ENCODE measurements at regions not wholly inside any gene's neighbourhood (a gene's known extent, or its start where the extent isn't known, plus 50 kb on each side); places are given as distances from the start of the nearest gene placed in this dataset.
"Not testable (repeated sequence)": the region's sequence is repeated elsewhere in the genome, so short reads cannot be mapped to it uniquely, and the experiment has no call there.

- DNase-seq (ENCODE audit: low spot score) = no peak
These were observed 200.4 kb upstream of the NOX3 start for GRCh38 chr6:155656024-155656423.

- DNase-seq (ENCODE audit: low spot score) = no peak
These were observed 198.8 kb upstream of the NOX3 start for GRCh38 chr6:155654474-155654873.

- no peak for DNase-seq (ENCODE audit: low spot score)
These were observed 192.7 kb upstream of the NOX3 start for GRCh38 chr6:155648301-155648700.

- no peak for DNase-seq (ENCODE audit: low spot score)
These were observed 191.7 kb upstream of the NOX3 start for GRCh38 chr6:155647354-155647753.

GRCh38 chr6:155646443-155646842 is 190.8 kb upstream of the NOX3 start:
- DNase-seq (ENCODE audit: low spot score) = no peak

- DNase-seq (ENCODE audit: low spot score) = no peak
These were observed 189.7 kb upstream of the NOX3 start for GRCh38 chr6:155645325-155645724.

- DNase-seq (ENCODE audit: low spot score) = no peak
These were observed 186.0 kb upstream of the NOX3 start for GRCh38 chr6:155641603-155642002.

- DNase-seq (ENCODE audit: low spot score) = no peak
These were observed 182.6 kb upstream of the NOX3 start for GRCh38 chr6:155638200-155638599.

- no peak for DNase-seq (ENCODE audit: low spot score)
These were observed 179.8 kb upstream of the NOX3 start for GRCh38 chr6:155635416-155635815.

GRCh38 chr6:155630085-155630484 is 174.4 kb upstream of the NOX3 start:
- no peak for DNase-seq (ENCODE audit: low spot score)

GRCh38 chr6:155629652-155630051 is 174.0 kb upstream of the NOX3 start:
- DNase-seq (ENCODE audit: low spot score) = no peak

- DNase-seq (ENCODE audit: low spot score) = no peak
These were observed 172.7 kb upstream of the NOX3 start for GRCh38 chr6:155628306-155628705.

GRCh38 chr6:155627722-155628212 is 172.1 kb upstream of the NOX3 start:
- not testable (repeated sequence) for DNase-seq (ENCODE audit: low spot score)

GRCh38 chr6:155623450-155624178 is 168.0 kb upstream of the NOX3 start:
- DNase-seq (ENCODE audit: low spot score) = no peak

GRCh38 chr6:155614606-155615005 is 159.0 kb upstream of the NOX3 start:
- no peak for DNase-seq (ENCODE audit: low spot score)

GRCh38 chr6:155611742-155612141 is 156.1 kb upstream of the NOX3 start:
- no peak for DNase-seq (ENCODE audit: low spot score)

GRCh38 chr6:155604991-155605390 is 149.4 kb upstream of the NOX3 start:
- no peak for DNase-seq (ENCODE audit: low spot score)

GRCh38 chr6:155599561-155599960 is 143.9 kb upstream of the NOX3 start:
- no peak for DNase-seq (ENCODE audit: low spot score)

GRCh38 chr6:155599160-155599559 is 143.5 kb upstream of the NOX3 start:
- DNase-seq (ENCODE audit: low spot score) = no peak

GRCh38 chr6:155595284-155595683 is 139.6 kb upstream of the NOX3 start:
- no peak for DNase-seq (ENCODE audit: low spot score)

- no peak for DNase-seq (ENCODE audit: low spot score)
These were observed 136.1 kb upstream of the NOX3 start for GRCh38 chr6:155591741-155592140.

- no peak for DNase-seq (ENCODE audit: low spot score)
These were observed 133.6 kb upstream of the NOX3 start for GRCh38 chr6:155589190-155589589.

GRCh38 chr6:155587817-155588216 is 132.2 kb upstream of the NOX3 start:
- no peak for DNase-seq (ENCODE audit: low spot score)

- no peak for DNase-seq (ENCODE audit: low spot score)
These were observed 130.5 kb upstream of the NOX3 start for GRCh38 chr6:155586090-155586489.

All from hematopoietic multipotent progenitor cell treated with erythropoietin and hydrocortisone succinate and interleukin-3 and kit ligand, for 17 days (in vitro differentiated cells).